GM23248 (cell line): ENCODE measurements at regions not wholly inside any gene's neighbourhood (a gene's known extent, or its start where the extent isn't known, plus 50 kb on each side); places are given as distances from the start of the nearest gene placed in this dataset.

Experiments
- EZH2 ChIP-seq: fragments of 200-600 bp; sonication (generic); IDR thresholded peaks from 2 replicates; pipeline ENCODE4 v1.6.1; 2018; ENCODE audit warnings: antibody characterized with exemption, mild to moderate bottlenecking; ENCODE audit not compliant: insufficient read depth, poor library complexity, severe bottlenecking
- EZH2phosphoT487 ChIP-seq: fragments of 200-600 bp; sonication (generic); IDR thresholded peaks from 2 replicates; pipeline ENCODE4 v1.6.1; 2018; ENCODE audit warnings: antibody characterized with exemption, moderate library complexity, mild to moderate bottlenecking, low read depth; ENCODE audit not compliant: insufficient read depth

DNA sequence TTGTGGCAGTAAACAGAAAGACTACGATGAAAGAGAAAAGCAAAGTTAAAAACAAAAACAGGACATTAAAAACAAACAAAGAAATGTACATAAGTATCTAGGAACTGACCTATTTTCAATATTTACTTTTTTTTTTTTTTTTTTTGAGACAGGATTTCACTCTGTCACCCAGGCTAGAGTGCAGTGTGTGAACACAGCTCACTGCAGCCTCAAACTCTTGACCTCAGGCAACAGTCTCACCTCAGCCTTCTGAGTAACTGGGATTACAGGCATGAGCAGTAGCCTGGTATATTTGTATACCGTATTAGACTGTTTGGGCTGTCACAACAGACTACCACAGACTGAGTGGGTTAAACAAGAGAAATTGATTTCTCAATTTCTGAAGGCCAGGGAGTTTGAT lies 1189.1 kb downstream of the CDH9 start:
- TF ChIP-seq EZH2 = no peak
- TF ChIP-seq EZH2phosphoT487 = no peak
